ENCODE measurements at regions not wholly inside any gene's neighbourhood (a gene's known extent, or its start where the extent isn't known, plus 50 kb on each side); places are given as distances from the start of the nearest gene placed in this dataset.
"Not testable (repeated sequence)": the region's sequence is repeated elsewhere in the genome, so short reads cannot be mapped to it uniquely, and the experiment has no call there.

GRCh38 chr2:41334159-41334558, 713.7 kb upstream of the PKDCC start:
- TF ChIP-seq, protein P1, sequence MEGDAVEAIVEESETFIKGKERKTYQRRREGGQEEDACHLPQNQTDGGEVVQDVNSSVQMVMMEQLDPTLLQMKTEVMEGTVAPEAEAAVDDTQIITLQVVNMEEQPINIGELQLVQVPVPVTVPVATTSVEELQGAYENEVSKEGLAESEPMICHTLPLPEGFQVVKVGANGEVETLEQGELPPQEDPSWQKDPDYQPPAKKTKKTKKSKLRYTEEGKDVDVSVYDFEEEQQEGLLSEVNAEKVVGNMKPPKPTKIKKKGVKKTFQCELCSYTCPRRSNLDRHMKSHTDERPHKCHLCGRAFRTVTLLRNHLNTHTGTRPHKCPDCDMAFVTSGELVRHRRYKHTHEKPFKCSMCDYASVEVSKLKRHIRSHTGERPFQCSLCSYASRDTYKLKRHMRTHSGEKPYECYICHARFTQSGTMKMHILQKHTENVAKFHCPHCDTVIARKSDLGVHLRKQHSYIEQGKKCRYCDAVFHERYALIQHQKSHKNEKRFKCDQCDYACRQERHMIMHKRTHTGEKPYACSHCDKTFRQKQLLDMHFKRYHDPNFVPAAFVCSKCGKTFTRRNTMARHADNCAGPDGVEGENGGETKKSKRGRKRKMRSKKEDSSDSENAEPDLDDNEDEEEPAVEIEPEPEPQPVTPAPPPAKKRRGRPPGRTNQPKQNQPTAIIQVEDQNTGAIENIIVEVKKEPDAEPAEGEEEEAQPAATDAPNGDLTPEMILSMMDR (IDR thresholded peaks at IDR 0.05; ENCODE audit: low read depth, low read length), result no peak
- H3K4me3 ChIP-seq (replicated peaks in 1 of 2; ENCODE audit: low read depth in 2 of 2, low read length in 2 of 2), result no peak overlapping the region
- DNase-seq (ENCODE audit: low read depth in 2 of 2), result no peak

GRCh38 chr2:41335573-41335972, 712.2 kb upstream of the PKDCC start:
- not testable (repeated sequence) for DNase-seq (ENCODE audit: low read depth in 2 of 2); H3K4me3 ChIP-seq (replicated peaks in 1 of 2; ENCODE audit: low read depth in 2 of 2, low read length in 2 of 2)

DNA sequence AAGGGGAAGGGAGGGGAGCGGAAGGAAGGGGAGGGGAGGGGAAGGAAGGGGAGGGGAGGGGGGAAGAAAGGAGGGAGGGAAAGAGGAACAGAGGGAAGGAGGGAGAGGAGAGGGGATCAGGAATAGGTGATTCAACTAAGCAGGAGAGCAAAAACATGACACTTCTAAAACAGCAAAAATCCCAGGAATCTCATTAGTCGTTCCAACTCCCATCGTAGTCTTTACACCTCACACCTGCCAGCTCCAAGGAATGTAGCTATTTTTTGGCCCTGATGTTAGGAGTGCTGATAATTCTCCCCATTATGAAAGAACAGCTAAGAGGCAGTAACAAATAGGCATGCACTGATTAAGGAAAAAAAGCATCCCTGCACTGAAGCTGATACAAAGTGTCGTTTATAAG, 709.9 kb upstream of the PKDCC start:
- no peak overlapping the region for H3K4me3 ChIP-seq (replicated peaks in 1 of 2; ENCODE audit: low read depth in 2 of 2, low read length in 2 of 2)
- DNase-seq (ENCODE audit: low read depth in 2 of 2), result no peak
- TF ChIP-seq, protein P1 (IDR thresholded peaks at IDR 0.05; ENCODE audit: low read depth, low read length), result no peak

- no peak overlapping the region for H3K4me3 ChIP-seq (replicated peaks in 1 of 2; ENCODE audit: low read depth in 2 of 2, low read length in 2 of 2)
- TF ChIP-seq, protein P1 (IDR thresholded peaks at IDR 0.05; ENCODE audit: low read depth, low read length), result no peak
- no peak for DNase-seq (ENCODE audit: low read depth in 2 of 2)
Observed at GRCh38 chr2:41344529-41344928, 703.3 kb upstream of the PKDCC start.

DNA sequence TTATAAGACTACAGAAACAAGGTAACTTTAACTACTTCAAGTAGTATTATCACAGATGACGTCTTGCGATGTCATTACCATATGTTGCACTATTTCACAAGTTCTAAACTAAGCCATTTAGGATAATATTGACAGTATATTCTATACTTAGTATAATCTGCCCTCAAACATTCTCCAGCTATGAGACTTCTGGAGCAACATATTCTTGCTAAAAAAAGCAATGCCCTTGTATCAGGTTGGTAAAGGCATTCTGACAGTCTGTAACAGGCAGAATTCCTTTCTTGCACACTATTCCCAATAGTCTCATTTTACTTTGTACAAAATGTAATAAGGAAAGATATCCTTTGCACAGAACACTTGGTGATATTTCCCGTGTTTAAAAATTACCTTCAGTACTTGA, 694.8 kb upstream of the PKDCC start:
- TF ChIP-seq, protein P1 (IDR thresholded peaks at IDR 0.05; ENCODE audit: low read depth, low read length), result no peak
- H3K4me3 ChIP-seq (replicated peaks in 1 of 2; ENCODE audit: low read depth in 2 of 2, low read length in 2 of 2), result no peak overlapping the region
- no peak for DNase-seq (ENCODE audit: low read depth in 2 of 2)

DNA sequence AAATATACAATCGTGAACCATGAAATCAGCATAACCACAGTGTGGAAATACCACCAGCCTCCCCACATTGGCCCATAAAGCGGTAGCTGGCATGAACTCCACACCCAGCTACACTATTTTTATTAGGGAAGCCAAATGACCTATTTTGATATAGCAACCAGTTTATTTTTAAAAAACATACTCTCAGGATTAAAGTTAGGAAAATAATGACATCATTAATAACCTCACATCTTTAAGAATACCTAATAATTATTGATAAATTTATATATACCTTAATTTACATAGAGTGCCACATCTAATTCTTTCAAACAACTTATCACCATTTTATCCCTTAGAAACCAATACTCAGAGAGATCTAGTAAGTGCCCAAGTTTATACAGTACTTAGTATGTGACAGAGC, 692.0 kb upstream of the PKDCC start:
- H3K4me3 ChIP-seq (replicated peaks in 1 of 2; ENCODE audit: low read depth in 2 of 2, low read length in 2 of 2), result no peak overlapping the region
- TF ChIP-seq, protein P1 (IDR thresholded peaks at IDR 0.05; ENCODE audit: low read depth, low read length), result no peak
- DNase-seq (ENCODE audit: low read depth in 2 of 2), result no peak

- no peak overlapping the region for H3K4me3 ChIP-seq (replicated peaks in 1 of 2; ENCODE audit: low read depth in 2 of 2, low read length in 2 of 2)
- DNase-seq (ENCODE audit: low read depth in 2 of 2), result no peak
- TF ChIP-seq, protein P1 (IDR thresholded peaks at IDR 0.05; ENCODE audit: low read depth, low read length), result no peak
Observed at GRCh38 chr2:41364842-41365241, 683.0 kb upstream of the PKDCC start.

All from cardiac fibroblast (primary cell).